LNCAP (cell line): ENCODE measurements at regions not wholly inside any gene's neighbourhood (a gene's known extent, or its start where the extent isn't known, plus 50 kb on each side); places are given as distances from the start of the nearest gene placed in this dataset.

Experiments
- TF ChIP-seq, protein P1 (sequence below): fragments of 450-650 bp; IDR thresholded peaks from 2 replicates; pipeline ENCODE4 v1.5.1; 2017; ENCODE audit warnings: mild to moderate bottlenecking

DNA sequence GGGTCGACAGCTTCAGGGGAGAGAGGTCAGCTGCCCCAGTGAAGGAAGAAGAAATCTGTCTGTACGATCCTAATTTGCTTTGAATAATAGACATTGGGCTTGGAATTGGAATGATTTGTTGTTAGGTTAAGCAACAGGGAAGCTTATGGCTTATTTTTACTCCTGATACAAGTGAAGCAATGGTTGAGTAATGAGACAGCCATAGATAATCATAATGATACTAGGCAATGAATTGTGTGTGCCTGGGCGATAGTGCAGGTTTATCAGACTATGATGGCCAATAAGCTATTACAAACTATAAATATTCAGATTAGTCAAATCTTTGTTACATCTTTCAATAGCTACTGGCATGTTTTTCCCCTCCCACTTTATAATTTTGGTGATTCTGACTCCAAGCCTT lies 140.9 kb upstream of the CDIN1 start:
- TF ChIP-seq, protein P1, sequence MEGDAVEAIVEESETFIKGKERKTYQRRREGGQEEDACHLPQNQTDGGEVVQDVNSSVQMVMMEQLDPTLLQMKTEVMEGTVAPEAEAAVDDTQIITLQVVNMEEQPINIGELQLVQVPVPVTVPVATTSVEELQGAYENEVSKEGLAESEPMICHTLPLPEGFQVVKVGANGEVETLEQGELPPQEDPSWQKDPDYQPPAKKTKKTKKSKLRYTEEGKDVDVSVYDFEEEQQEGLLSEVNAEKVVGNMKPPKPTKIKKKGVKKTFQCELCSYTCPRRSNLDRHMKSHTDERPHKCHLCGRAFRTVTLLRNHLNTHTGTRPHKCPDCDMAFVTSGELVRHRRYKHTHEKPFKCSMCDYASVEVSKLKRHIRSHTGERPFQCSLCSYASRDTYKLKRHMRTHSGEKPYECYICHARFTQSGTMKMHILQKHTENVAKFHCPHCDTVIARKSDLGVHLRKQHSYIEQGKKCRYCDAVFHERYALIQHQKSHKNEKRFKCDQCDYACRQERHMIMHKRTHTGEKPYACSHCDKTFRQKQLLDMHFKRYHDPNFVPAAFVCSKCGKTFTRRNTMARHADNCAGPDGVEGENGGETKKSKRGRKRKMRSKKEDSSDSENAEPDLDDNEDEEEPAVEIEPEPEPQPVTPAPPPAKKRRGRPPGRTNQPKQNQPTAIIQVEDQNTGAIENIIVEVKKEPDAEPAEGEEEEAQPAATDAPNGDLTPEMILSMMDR, result no peak

DNA sequence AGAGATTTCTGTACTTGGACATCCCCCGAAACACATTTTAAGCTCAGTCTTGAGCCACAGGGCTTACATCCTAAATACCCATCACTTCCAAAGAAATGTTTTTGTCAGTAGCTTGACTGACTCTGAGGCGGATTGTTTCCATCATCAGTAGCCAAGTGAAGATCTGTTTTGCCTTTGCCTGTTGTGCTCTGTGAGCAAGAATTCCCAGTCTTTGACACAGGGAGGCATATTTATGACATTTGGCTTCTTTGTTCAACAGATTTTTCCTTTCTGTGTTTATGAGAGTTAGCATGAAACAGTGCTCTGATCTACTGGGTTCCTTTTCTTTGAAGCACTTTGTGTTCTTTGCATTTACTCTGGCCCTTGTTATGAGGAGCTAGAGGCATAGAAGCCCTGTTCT lies 132.1 kb upstream of the CDIN1 start:
- TF ChIP-seq, protein P1, result no peak

DNA sequence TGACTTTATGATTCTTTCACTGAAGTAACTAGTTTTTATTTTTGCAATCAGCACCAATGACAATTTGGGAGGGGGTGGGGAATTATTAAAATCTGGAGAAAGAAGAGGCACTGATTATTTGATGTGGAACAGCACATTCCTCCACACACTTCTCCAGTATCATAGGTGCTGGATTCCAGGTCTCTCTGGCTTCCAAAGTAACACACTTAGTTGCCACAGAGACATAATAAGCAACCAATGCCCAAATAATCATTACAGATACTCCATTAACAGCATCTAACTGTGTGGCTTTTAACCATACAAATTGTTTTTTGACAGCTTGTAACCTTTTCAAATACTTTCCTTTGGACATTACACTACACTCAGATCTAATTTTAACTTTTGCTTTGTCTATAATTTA lies 131.0 kb upstream of the CDIN1 start:
- TF ChIP-seq, protein P1, result no peak

DNA sequence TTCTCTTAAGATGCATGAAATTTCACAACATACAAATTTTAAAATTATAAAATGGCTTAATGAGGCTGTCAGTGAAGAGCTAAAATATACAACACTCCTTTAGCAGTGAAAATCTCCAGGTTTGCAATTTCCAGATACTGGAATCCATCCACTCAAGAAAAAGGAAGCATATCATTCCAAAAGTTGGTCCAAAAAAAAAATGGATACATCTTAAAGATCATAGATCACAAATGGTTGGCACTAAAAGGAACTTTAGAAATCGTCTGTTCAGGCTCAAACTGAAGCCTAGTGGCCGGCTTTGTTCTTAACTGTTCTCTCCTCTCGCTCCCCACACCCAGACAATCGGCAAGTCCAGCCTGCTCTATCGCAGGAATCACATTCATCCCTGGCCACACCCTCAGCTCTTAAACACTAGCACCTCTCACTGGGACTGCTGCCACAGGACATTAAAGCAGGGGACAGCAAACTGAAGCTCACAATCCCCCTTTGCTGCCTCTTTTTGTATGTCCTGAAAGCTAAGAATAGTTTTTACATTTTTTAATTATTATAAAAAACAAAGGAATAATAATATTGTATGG lies 130.3 kb upstream of the CDIN1 start:
- TF ChIP-seq, protein P1, result no peak

DNA sequence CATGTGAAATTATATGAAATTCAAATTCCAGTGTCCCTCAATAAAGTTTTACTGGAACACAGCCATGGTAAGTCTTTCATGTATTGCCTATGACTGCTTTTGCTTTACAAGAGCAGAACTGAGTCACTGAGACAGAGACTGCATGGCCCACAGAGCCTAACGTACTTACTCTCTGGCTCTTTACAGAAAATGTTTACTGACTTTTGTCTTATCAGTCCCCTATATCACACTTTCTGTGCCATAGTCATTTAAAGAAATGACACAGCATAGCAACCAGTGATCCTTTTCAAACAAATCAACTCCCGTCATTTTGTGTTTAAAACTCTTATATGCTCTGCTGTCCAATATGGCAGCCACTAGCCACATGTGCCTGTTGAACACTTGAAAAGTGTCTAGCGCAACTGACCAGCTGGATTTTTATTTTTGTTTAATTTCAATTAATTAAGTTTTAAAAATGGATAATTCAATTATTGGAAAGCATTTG lies 129.7 kb upstream of the CDIN1 start:
- TF ChIP-seq, protein P1, result no peak

DNA sequence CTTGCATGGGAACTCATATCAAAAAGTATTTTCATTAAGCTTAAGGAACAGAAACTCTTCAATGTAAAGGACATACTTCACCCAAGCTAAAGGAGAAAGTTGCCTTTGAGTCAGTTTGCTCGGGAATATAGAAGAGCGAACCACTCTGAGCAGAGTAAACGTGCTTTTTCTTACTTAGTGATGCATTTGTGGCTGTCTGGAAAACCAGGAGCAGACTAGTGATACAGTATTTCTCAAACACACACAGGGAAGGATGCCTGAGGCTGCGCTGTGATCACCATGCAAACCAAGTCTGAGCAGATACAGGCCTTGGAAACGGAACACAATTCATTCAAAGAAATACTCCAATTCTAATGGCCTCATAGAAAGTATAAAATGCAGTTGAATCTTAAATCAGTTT lies 121.0 kb upstream of the CDIN1 start:
- TF ChIP-seq, protein P1, result no peak

DNA sequence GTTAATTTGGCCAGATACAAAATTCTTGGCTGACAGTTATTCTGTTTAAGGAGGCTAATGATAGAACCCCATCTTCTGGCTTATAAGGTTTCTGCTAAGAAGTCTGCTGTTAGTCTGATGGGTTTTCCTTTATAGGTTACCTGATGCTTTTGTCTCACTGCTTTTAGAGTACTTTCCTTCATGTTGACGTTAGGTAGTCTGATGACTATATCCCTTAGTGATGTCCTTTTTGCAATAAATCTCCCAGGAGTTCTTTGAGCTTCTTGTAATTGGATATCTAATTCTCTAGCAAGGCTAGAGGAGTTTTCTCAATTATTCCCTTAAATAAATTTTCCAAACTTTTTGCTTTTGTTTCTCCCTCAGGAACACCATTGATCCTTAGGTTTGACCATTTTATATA lies 114.1 kb upstream of the CDIN1 start:
- TF ChIP-seq, protein P1, result no peak

DNA sequence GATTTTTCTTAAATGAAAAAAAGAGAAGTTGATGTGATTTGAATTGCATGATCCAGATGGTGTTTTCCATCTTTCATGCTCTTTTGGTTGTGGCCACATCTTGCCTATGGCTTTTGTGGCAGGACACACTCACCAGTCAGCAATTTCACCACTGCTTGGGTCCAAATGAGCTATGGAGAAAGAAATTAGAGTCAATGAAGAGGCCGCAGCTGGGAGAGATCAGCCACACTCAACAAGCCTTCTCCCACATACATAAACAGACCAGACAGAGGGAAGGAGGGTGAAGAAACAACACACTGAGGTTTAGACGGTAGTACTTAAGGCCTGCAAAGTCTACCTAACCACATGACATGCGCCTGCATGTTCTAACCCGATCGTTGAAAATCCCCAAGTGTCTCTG lies 110.7 kb upstream of the CDIN1 start:
- TF ChIP-seq, protein P1, result no peak
